Adrenal gland (tissue), 5 donors: ENCODE measurements at regions not wholly inside any gene's neighbourhood (a gene's known extent, or its start where the extent isn't known, plus 50 kb on each side); places are given as distances from the start of the nearest gene placed in this dataset.

ENCODE experiments used
- POLR2A ChIP-seq, 2 donors: fragments of 450-650 bp; IDR thresholded peaks; one replicate each; pipeline ENCODE4 v1.6.1; 2017; ENCODE audit warnings: antibody characterized with exemption in 2 of 2, mild to moderate bottlenecking in 2 of 2, moderate library complexity in 1 of 2
- TF ChIP-seq, protein P1 (sequence below), 6 experiments: fragments of 450-650 bp in 4 of 6; fragments of 200-600 bp in 2 of 6; sonication (generic) in 1 of 6; IDR thresholded peaks; 1 replicate in 5 of 6; 2 replicates in 1 of 6; pipeline versions ENCODE4 v1.5.1 to v1.8.0; 2016 to 2021; ENCODE audit warnings: antibody characterized with exemption in 6 of 6, mild to moderate bottlenecking in 2 of 6, moderate library complexity in 1 of 6
- donor health status: DM: no; HTN: no; CAD: no.

- TF ChIP-seq, protein P1, sequence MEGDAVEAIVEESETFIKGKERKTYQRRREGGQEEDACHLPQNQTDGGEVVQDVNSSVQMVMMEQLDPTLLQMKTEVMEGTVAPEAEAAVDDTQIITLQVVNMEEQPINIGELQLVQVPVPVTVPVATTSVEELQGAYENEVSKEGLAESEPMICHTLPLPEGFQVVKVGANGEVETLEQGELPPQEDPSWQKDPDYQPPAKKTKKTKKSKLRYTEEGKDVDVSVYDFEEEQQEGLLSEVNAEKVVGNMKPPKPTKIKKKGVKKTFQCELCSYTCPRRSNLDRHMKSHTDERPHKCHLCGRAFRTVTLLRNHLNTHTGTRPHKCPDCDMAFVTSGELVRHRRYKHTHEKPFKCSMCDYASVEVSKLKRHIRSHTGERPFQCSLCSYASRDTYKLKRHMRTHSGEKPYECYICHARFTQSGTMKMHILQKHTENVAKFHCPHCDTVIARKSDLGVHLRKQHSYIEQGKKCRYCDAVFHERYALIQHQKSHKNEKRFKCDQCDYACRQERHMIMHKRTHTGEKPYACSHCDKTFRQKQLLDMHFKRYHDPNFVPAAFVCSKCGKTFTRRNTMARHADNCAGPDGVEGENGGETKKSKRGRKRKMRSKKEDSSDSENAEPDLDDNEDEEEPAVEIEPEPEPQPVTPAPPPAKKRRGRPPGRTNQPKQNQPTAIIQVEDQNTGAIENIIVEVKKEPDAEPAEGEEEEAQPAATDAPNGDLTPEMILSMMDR (IDR thresholded peaks at IDR 0.05), result no peak
- TF ChIP-seq POLR2A (IDR thresholded peaks at IDR 0.05), result no peak
Observed at GRCh38 chr13:30121666-30122065, 185.7 kb downstream of the KATNAL1 start.
